ENCODE measurements at regions not wholly inside any gene's neighbourhood (a gene's known extent, or its start where the extent isn't known, plus 50 kb on each side); places are given as distances from the start of the nearest gene placed in this dataset.

- no peaks in the 10 kb centered on the region for H4K20me1 ChIP-seq (replicated peaks; ENCODE audit: insufficient read depth)
- H3K9me2 ChIP-seq (ENCODE audit: insufficient read depth), result 0 out of 2 replicates have a peak, but pooled peaks cover 4% of the 10 kb centered on the region
- ATAC-seq, result no peak
- H3K27me3 Mint-ChIP-seq (ENCODE audit: insufficient read depth, low read depth, poor library complexity), result no peaks in the 10 kb centered on the region
- H3K79me2 ChIP-seq (replicated peaks; ENCODE audit: insufficient read depth), result no peaks in the 10 kb centered on the region
- no peak overlapping the region for H2AFZ ChIP-seq
- H3K36me3 ChIP-seq (ENCODE audit: insufficient read depth), result no peaks in the 10 kb centered on the region; the same call in 1 of the 2 replicates
- no peak overlapping the region for H3K4me2 ChIP-seq
- no peak overlapping the region for H3K4me3 Mint-ChIP-seq
- H3K27ac Mint-ChIP-seq, result no peak overlapping the region
- H3K4me3 ChIP-seq, result no peak overlapping the region
- H3K27me3 ChIP-seq (ENCODE audit: insufficient read depth), result no peaks in the 10 kb centered on the region
- no peak for DNase-seq (ENCODE audit: low spot score)
- no peak overlapping the region for H3K27ac ChIP-seq (ENCODE audit: low read depth)
- TF ChIP-seq ETS1 (IDR thresholded peaks at IDR 0.05), result no peak
- TF ChIP-seq EZH2phosphoT487 (IDR thresholded peaks at IDR 0.05; ENCODE audit: unreplicated experiment), result no peak
- no peak for TF ChIP-seq CTCF (conservative IDR thresholded peaks at IDR 0.05; ENCODE audit: low read depth in 2 of 2)
- no peak for TF ChIP-seq ZNF331 (CRISPR knock-in tag; IDR thresholded peaks at IDR 0.05; ENCODE audit: low read depth)
- TF ChIP-seq ZNF462 (CRISPR knock-in tag; IDR thresholded peaks at IDR 0.05), result no peak
- no peak for TF ChIP-seq NANOG (IDR thresholded peaks at IDR 0.05; ENCODE audit: borderline replicate concordance)
- no peak for TF ChIP-seq JUNB (IDR thresholded peaks at IDR 0.05; ENCODE audit: unreplicated experiment)
- TF ChIP-seq STAT1 (IDR thresholded peaks at IDR 0.05; ENCODE audit: unreplicated experiment), result no peak
- TF ChIP-seq POLR2AphosphoS5 (IDR thresholded peaks at IDR 0.05; ENCODE audit: low read depth), result no peak
- no peak for TF ChIP-seq EZH2 (IDR thresholded peaks at IDR 0.05; ENCODE audit: low read depth, unreplicated experiment)
- H3K4me1 Mint-ChIP-seq, result peaks cover 14% of the 10 kb centered on the region
- no peaks in the 10 kb centered on the region for H3F3A ChIP-seq (replicated peaks; ENCODE audit: low read depth)
- H3K9me3 Mint-ChIP-seq, result no peaks in the 10 kb centered on the region
- no peaks in the 10 kb centered on the region; the same call in 2 of the 3 replicates for H3K36me3 Mint-ChIP-seq (ENCODE audit: low read depth)
- H3K4me1 ChIP-seq (ENCODE audit: insufficient read depth), result 0 out of 2 replicates have a peak, but pooled peaks cover 3% of the 10 kb centered on the region
Measured at GRCh38 chr2:67872481-67872880, 190.3 kb downstream of the C1D start.
